IMR-90 (cell line): ENCODE measurements at regions not wholly inside any gene's neighbourhood (a gene's known extent, or its start where the extent isn't known, plus 50 kb on each side); places are given as distances from the start of the nearest gene placed in this dataset.

Source experiments
- ATAC-seq: fragments of 200-7000 bp; cut with Tn5 transposase; 2 replicates; pipeline ENCODE4 v1.9.1; 2020; ENCODE audit warnings: low read depth, mild to moderate bottlenecking, moderate library complexity
- BruUV-seq: library from RNA; stranded (reverse); fragments of 400-500 nt; replicated peaks from 2 replicates; lab custom pipeline; 2021; lab: Mats Ljungman, UMichigan
- CTCF ChIA-PET: fragments of 300-600 bp; formaldehyde crosslinking; extraction: SDS; loops from one replicate; lab custom pipeline; 2021; ENCODE audit warnings: antibody characterized with exemption; lab: Yijun Ruan, JAX
- POLR2A ChIA-PET: fragments of 300-600 bp; sonication (Branson Sonifier 250); formaldehyde crosslinking; loops from one replicate; lab custom pipeline; 2022; ENCODE audit warnings: antibody characterized with exemption; ENCODE audit not compliant: unreplicated experiment; lab: Charles Lee
- DNase-seq: peaks from one replicate; pipeline ENCODE4 v3.0.0; 2013
- H2AFZ ChIP-seq: replicated peaks from 2 replicates; pipeline ENCODE3; 2013; ENCODE audit warnings: low read length, mild to moderate bottlenecking; ENCODE audit not compliant: poor library complexity
- H2AK5ac ChIP-seq: 2 replicates; pipeline ENCODE4 v1.6.1; 2013; ENCODE audit warnings: low read depth, low read length, inconsistent platforms
- H2AK9ac ChIP-seq: replicated peaks from 2 replicates; pipeline ENCODE3; 2013; ENCODE audit warnings: mild to moderate bottlenecking, low read depth, low read length, moderate library complexity; ENCODE audit not compliant: poor library complexity
- H2BK120ac ChIP-seq: 2 replicates; pipeline ENCODE4 v1.6.1; 2013; ENCODE audit warnings: low read depth, low read length, inconsistent platforms
- H2BK15ac ChIP-seq: 3 replicates; pipeline ENCODE4 v1.6.1; 2013; ENCODE audit warnings: low read depth, low read length, inconsistent platforms
- H2BK20ac ChIP-seq: 2 replicates; pipeline ENCODE4 v1.6.1; 2013; ENCODE audit warnings: low read depth, mild to moderate bottlenecking, inconsistent platforms, low read length, moderate library complexity
- H2BK5ac ChIP-seq: 2 replicates; pipeline ENCODE4 v1.6.1; 2013; ENCODE audit warnings: mild to moderate bottlenecking, low read depth, low read length, inconsistent platforms; ENCODE audit not compliant: poor library complexity, severe bottlenecking
- H3K14ac ChIP-seq: replicated peaks from 2 replicates; pipeline ENCODE4 v1.6.1; 2013; ENCODE audit warnings: low read depth, low read length, inconsistent platforms
- H3K18ac ChIP-seq: 2 replicates; pipeline ENCODE4 v1.6.1; 2013; ENCODE audit warnings: low read depth, low read length, control low read depth
- H3K23ac ChIP-seq: 2 replicates; pipeline ENCODE4 v1.6.1; 2013; ENCODE audit warnings: low read depth, low read length, inconsistent platforms
- H3K27ac ChIP-seq: 2 replicates; pipeline ENCODE4 v1.5.1; 2013; ENCODE audit warnings: mild to moderate bottlenecking, control low read depth, low read length; ENCODE audit not compliant: insufficient read depth
- H3K27me3 ChIP-seq: 2 replicates; pipeline ENCODE4 v1.6.1; 2013; ENCODE audit warnings: low read length; ENCODE audit not compliant: control insufficient read depth, insufficient read depth
- H3K36me3 ChIP-seq: 2 replicates; pipeline ENCODE4 v1.6.1; 2013; ENCODE audit warnings: low read length, mixed read lengths; ENCODE audit not compliant: control insufficient read depth, insufficient read depth
- H3K4ac ChIP-seq: 2 replicates; pipeline ENCODE4 v1.6.1; 2013; ENCODE audit warnings: low read depth, low read length, inconsistent platforms
- H3K4me1 ChIP-seq: 2 replicates; pipeline ENCODE4 v1.6.1; 2013; ENCODE audit warnings: low read length, mixed read lengths; ENCODE audit not compliant: control insufficient read depth, insufficient read depth
- H3K4me2 ChIP-seq: 2 replicates; pipeline ENCODE4 v1.6.1; 2013; ENCODE audit warnings: low read depth, mild to moderate bottlenecking, control low read depth, low read length, moderate library complexity
- H3K4me3 ChIP-seq: 2 replicates; pipeline ENCODE4 v1.5.1; 2013; ENCODE audit warnings: low read depth, mild to moderate bottlenecking, control low read depth, low read length, moderate library complexity; ENCODE audit not compliant: insufficient read depth
- H3K56ac ChIP-seq: 2 replicates; pipeline ENCODE4 v1.6.1; 2013; ENCODE audit warnings: low read length, inconsistent platforms; ENCODE audit not compliant: insufficient read depth; ENCODE audit errors: extremely low read depth
- H3K79me1 ChIP-seq, 2 experiments: 2 replicates each; pipeline ENCODE4 v1.6.1; 2013; ENCODE audit warnings: low read length in 2 of 2, inconsistent platforms in 1 of 2, low read depth in 1 of 2
- H3K9ac ChIP-seq: 2 replicates; pipeline ENCODE4 v1.6.1; 2013; ENCODE audit warnings: low read depth, low read length, control low read depth
- H3K9me1 ChIP-seq: 2 replicates; pipeline ENCODE4 v1.6.1; 2013; ENCODE audit warnings: low read length, inconsistent platforms; ENCODE audit not compliant: insufficient read depth
- H3K9me3 ChIP-seq: 2 replicates; pipeline ENCODE4 v1.6.1; 2013; ENCODE audit warnings: low read length; ENCODE audit not compliant: control insufficient read depth, insufficient read depth
- H4K20me1 ChIP-seq: 2 replicates; pipeline ENCODE4 v1.6.1; 2013; ENCODE audit warnings: low read length, inconsistent platforms; ENCODE audit not compliant: insufficient read depth
- H4K5ac ChIP-seq: 2 replicates; pipeline ENCODE4 v1.6.1; 2013; ENCODE audit warnings: mild to moderate bottlenecking, low read depth, low read length, control low read depth
- H4K8ac ChIP-seq, 2 experiments: 2 replicates each; pipeline ENCODE4 v1.6.1; 2013; ENCODE audit warnings: low read depth in 2 of 2, low read length in 2 of 2, control low read depth in 1 of 2, inconsistent platforms in 1 of 2
- H4K91ac ChIP-seq: 2 replicates; pipeline ENCODE4 v1.6.1; 2013; ENCODE audit warnings: low read depth, low read length, inconsistent platforms; ENCODE audit not compliant: insufficient read depth
- CEBPB ChIP-seq: IDR thresholded peaks from 2 replicates; pipeline ENCODE4 v1.6.1; 2012; ENCODE audit warnings: low read depth, low read length, improper control_type of control experiment
- CHD1 ChIP-seq: IDR thresholded peaks from 2 replicates; pipeline ENCODE4 v1.6.1; 2012; ENCODE audit warnings: low read depth, low read length, improper control_type of control experiment
- FOS ChIP-seq: fragments of 150-350 bp; IDR thresholded peaks from 2 replicates; pipeline ENCODE4 v1.6.1; 2016; ENCODE audit warnings: low read depth, low read length
- NFE2L2 ChIP-seq: fragments of 150-350 bp; IDR thresholded peaks from 2 replicates; pipeline ENCODE4 v1.6.1; 2016; ENCODE audit warnings: low read depth, mild to moderate bottlenecking, low read length
- POLR2A ChIP-seq: IDR thresholded peaks from 2 replicates; pipeline ENCODE4 v1.6.1; 2012; ENCODE audit warnings: mild to moderate bottlenecking, low read depth, low read length
- RCOR1 ChIP-seq: IDR thresholded peaks from 2 replicates; pipeline ENCODE4 v1.6.1; 2012; ENCODE audit warnings: mild to moderate bottlenecking, low read length, improper control_type of control experiment; ENCODE audit not compliant: insufficient replicate concordance
- SMC3 ChIP-seq: fragments of 150-350 bp; IDR thresholded peaks from 2 replicates; pipeline ENCODE4 v1.6.1; 2016; ENCODE audit warnings: low read depth, mild to moderate bottlenecking, antibody characterized with exemption, low read length, moderate library complexity
- WGBS, 2 experiments: methylation state at CpG; one replicate each; pipeline versions ENCODE4 v1.1.5 to v1.1.7; 2013; ENCODE audit warnings: missing lambda C conversion rate in 2 of 2; ENCODE audit not compliant: insufficient read length in 1 of 2; ENCODE audit errors: extremely low coverage in 2 of 2; 5-methylcytosine and 5-hydroxymethylcytosine counted together
- dilution Hi-C: fragments of 300-500 bp; cut with HindIII; formaldehyde crosslinking; loops from one replicate; pipeline ENCODE4 v1.14.3; 2018; ENCODE audit warnings: low sequenced_read_pairs; ENCODE audit not compliant: unreplicated experiment
- in situ Hi-C: fragments of 300-500 bp; cut with MboI; formaldehyde crosslinking; loops from 3 replicates; pipeline ENCODE4 v1.14.3; 2019; ENCODE audit warnings: low sequenced_read_pairs, inconsistent platforms, mixed read lengths
- intact Hi-C: fragments of 100-400 bp; cut with micrococcal nuclease; formaldehyde crosslinking; loops from 2 replicates; pipeline ENCODE4 v1.10.0; 2022
- TF ChIP-seq, protein P1 (sequence below): fragments of 150-350 bp; IDR thresholded peaks from 2 replicates; pipeline ENCODE4 v1.6.1; 2017; ENCODE audit warnings: mild to moderate bottlenecking, antibody characterized with exemption, low read length, low read depth
- TF ChIP-seq, protein P2 (sequence below): fragments of 150-350 bp; IDR thresholded peaks from 2 replicates; pipeline ENCODE4 v1.6.1; 2016; ENCODE audit warnings: low read depth, mild to moderate bottlenecking, low read length, moderate library complexity, borderline replicate concordance

DNA sequence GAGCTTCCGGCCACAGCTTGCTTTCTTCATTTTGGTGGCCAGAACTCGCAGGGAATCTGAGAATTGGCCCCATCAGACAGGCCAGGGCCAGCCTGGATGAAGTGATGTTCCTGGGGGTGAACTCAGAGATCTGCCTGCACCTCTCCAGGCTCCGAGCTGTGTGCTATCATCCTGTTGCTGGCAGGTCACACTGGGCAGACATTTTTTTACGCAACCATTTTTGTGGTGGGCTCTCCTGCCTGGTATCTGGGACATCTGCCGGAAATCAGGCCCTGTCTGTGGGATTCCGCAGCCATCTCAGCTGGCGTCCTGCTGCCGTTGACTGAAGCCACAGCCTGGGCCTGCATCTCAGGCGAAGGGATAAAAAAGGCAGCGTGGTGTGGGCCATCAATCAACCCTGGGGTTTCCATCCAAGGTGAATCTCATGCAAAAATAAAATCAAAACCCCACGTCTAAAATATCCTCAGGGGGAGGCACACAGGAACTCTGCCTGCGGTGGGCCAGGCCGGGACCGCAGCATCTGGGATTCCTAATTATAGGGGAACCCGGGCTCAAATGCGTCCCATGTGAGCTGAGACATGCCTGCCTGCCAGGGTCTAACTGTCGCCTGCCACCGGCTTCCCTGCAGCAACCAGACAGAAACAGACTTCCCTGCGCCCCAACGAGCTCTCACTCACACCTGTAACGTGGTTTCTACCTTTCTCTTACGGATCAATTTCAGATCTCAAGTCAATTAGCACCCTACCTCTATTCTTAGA is 174.3 kb downstream of the SYK start:
- Histone ChIP-seq H2BK5ac (no peak overlapping the region), H2BK15ac (no peak overlapping the region), H2BK120ac (no peak overlapping the region), H3K18ac (no peak overlapping the region), H3K27me3 (no peaks in the 10 kb centered on the region), H4K20me1 (no peaks in the 10 kb centered on the region), H3K9me1 (0 out of 2 replicates have a peak, but pooled peaks cover 9% of the 10 kb centered on the region), H3K4me1 (0 out of 2 replicates have a peak, but pooled peaks cover 2% of the 10 kb centered on the region), H4K5ac (no peak overlapping the region), H3K56ac (no peak overlapping the region), H3K79me1 (no peaks in the 10 kb centered on the region), H3K9me3 (no peaks in the 10 kb centered on the region), H4K91ac (no peak overlapping the region), H3K36me3 (no peaks in the 10 kb centered on the region), H2BK20ac (no peak overlapping the region), H3K23ac (no peak overlapping the region), H3K4ac (no peak overlapping the region), H3K4me2 (no peak overlapping the region), H2AFZ (peak overlapping the region; percentile 28), H3K4me3 (no peak overlapping the region), H3K9ac (no peak overlapping the region), H3K14ac (no peak overlapping the region), H3K27ac (no peak overlapping the region), H4K8ac (no peak overlapping the region), H2AK5ac (no peak overlapping the region), H2AK9ac (no peak overlapping the region)
- in situ Hi-C loops (no loop called here), dilution Hi-C loops (no loop called here), intact Hi-C loops (no loop called here)
- DNase-seq (no peak), ATAC-seq (no peak)
- no TSS peak for BruUV-seq
- WGBS, 2 experiments = 86% methylated on average over 8 of the region's 22 CpGs; no CpG with 5 or more reads in 1 of the 2 experiments
- ChIA-PET POLR2A (no interaction called here), CTCF (no interaction called here)
- TF ChIP-seq CHD1 (no peak), SMC3 (no peak), CEBPB (no peak), NFE2L2 (no peak), RCOR1 (no peak), FOS (no peak), POLR2A (no peak)
- TF ChIP-seq, protein P1, sequence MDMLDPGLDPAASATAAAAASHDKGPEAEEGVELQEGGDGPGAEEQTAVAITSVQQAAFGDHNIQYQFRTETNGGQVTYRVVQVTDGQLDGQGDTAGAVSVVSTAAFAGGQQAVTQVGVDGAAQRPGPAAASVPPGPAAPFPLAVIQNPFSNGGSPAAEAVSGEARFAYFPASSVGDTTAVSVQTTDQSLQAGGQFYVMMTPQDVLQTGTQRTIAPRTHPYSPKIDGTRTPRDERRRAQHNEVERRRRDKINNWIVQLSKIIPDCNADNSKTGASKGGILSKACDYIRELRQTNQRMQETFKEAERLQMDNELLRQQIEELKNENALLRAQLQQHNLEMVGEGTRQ = no peak
- TF ChIP-seq, protein P2, sequence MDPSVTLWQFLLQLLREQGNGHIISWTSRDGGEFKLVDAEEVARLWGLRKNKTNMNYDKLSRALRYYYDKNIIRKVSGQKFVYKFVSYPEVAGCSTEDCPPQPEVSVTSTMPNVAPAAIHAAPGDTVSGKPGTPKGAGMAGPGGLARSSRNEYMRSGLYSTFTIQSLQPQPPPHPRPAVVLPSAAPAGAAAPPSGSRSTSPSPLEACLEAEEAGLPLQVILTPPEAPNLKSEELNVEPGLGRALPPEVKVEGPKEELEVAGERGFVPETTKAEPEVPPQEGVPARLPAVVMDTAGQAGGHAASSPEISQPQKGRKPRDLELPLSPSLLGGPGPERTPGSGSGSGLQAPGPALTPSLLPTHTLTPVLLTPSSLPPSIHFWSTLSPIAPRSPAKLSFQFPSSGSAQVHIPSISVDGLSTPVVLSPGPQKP = no peak
